ENCODE measurements at regions not wholly inside any gene's neighbourhood (a gene's known extent, or its start where the extent isn't known, plus 50 kb on each side); places are given as distances from the start of the nearest gene placed in this dataset.

- no peak for TF ChIP-seq CTCF (IDR thresholded peaks at IDR 0.05)
- intact Hi-C loops (cut with DNase I), result no loop called here
Observed at GRCh38 chr9:31124389-31124788, 1260.1 kb upstream of the ACO1 start.

GRCh38 chr9:31135567-31135966 is 1248.9 kb upstream of the ACO1 start:
- no peak for TF ChIP-seq CTCF (IDR thresholded peaks at IDR 0.05)

More at GRCh38 chr9:31124389-31124788, 1260.1 kb upstream of the ACO1 start:
- Histone ChIP-seq H3K27me3 (no peaks in the 10 kb centered on the region), H3K36me3 (no peaks in the 10 kb centered on the region), H3K4me3 (no peak overlapping the region), H3K9me3 (no peaks in the 10 kb centered on the region), H3K27ac (no peak overlapping the region), H3K4me1 (no peaks in the 10 kb centered on the region), H3K9ac (ENCODE audit: low read depth in 2 of 2, low read length in 2 of 2) (no peak overlapping the region)
- no peak for DNase-seq

GRCh38 chr9:31136524-31136923 is 1247.9 kb upstream of the ACO1 start:
- intact Hi-C loops (cut with DNase I), result loop anchor here (10.0 kb wide), 1 partner anchor 1302 kb away; no protein-coding TSS in a partner anchor
- no peak overlapping the region for H3K4me3 ChIP-seq
- no peaks in the 10 kb centered on the region for H3K27me3 ChIP-seq
- no peak overlapping the region for H3K27ac ChIP-seq
- no peaks in the 10 kb centered on the region for H3K9me3 ChIP-seq
- H3K9ac ChIP-seq (ENCODE audit: low read depth in 2 of 2, low read length in 2 of 2), result no peak overlapping the region
- no peak for DNase-seq
- no peaks in the 10 kb centered on the region for H3K4me1 ChIP-seq
- H3K36me3 ChIP-seq, result no peaks in the 10 kb centered on the region
- no peak for TF ChIP-seq CTCF (IDR thresholded peaks at IDR 0.05)

More at GRCh38 chr9:31135567-31135966, 1248.9 kb upstream of the ACO1 start:
- intact Hi-C loops (cut with DNase I), result loop anchor here (10.0 kb wide), 1 partner anchor 1301 kb away; no protein-coding TSS in a partner anchor
- H3K36me3 ChIP-seq, result no peaks in the 10 kb centered on the region
- no peak overlapping the region for H3K9ac ChIP-seq (ENCODE audit: low read depth in 2 of 2, low read length in 2 of 2)
- H3K27me3 ChIP-seq, result no peaks in the 10 kb centered on the region
- no peaks in the 10 kb centered on the region for H3K9me3 ChIP-seq
- no peaks in the 10 kb centered on the region for H3K4me1 ChIP-seq
- no peak overlapping the region for H3K4me3 ChIP-seq
- H3K27ac ChIP-seq, result no peak overlapping the region
- no peak for DNase-seq

GRCh38 chr9:31137176-31138160 is 1247.0 kb upstream of the ACO1 start:
- no peaks in the 10 kb centered on the region for H3K9me3 ChIP-seq
- H3K36me3 ChIP-seq, result no peaks in the 10 kb centered on the region
- no peak for DNase-seq
- no peaks in the 10 kb centered on the region for H3K4me1 ChIP-seq
- H3K4me3 ChIP-seq, result no peak overlapping the region
- no peaks in the 10 kb centered on the region for H3K27me3 ChIP-seq
- no peak overlapping the region for H3K27ac ChIP-seq
- intact Hi-C loops (cut with DNase I), result loop anchor here (10.0 kb wide), 1 partner anchor 1303 kb away; no protein-coding TSS in a partner anchor
- no peak for TF ChIP-seq CTCF (IDR thresholded peaks at IDR 0.05)
- no peak overlapping the region for H3K9ac ChIP-seq (ENCODE audit: low read depth in 2 of 2, low read length in 2 of 2)

- peak; percentile 16 for TF ChIP-seq CTCF (IDR thresholded peaks at IDR 0.05)
- Histone ChIP-seq H3K4me1 (no peaks in the 10 kb centered on the region), H3K9ac (ENCODE audit: low read depth in 2 of 2, low read length in 2 of 2) (no peak overlapping the region), H3K4me3 (no peak overlapping the region), H3K27ac (no peak overlapping the region), H3K27me3 (no peaks in the 10 kb centered on the region), H3K9me3 (no peaks in the 10 kb centered on the region), H3K36me3 (no peaks in the 10 kb centered on the region)
- intact Hi-C loops (cut with DNase I), result no loop called here
- DNase-seq, result no peak
Observed at GRCh38 chr9:31140316-31140715, 1244.1 kb upstream of the ACO1 start.
